SIG-M5 treated with dmso at 0.1 percent for 504 hours (cell line): ENCODE measurements at regions not wholly inside any gene's neighbourhood (a gene's known extent, or its start where the extent isn't known, plus 50 kb on each side); places are given as distances from the start of the nearest gene placed in this dataset.

Experiments
- DNase-seq: peaks from one replicate; lab custom pipeline; 2025; ENCODE audit not compliant: unreplicated experiment; lab: John Stamatoyannopoulos, UW

- DNase-seq: no peak
These were observed 604.5 kb downstream of the FGF9 start for GRCh38 chr13:22275393-22275792.

DNA sequence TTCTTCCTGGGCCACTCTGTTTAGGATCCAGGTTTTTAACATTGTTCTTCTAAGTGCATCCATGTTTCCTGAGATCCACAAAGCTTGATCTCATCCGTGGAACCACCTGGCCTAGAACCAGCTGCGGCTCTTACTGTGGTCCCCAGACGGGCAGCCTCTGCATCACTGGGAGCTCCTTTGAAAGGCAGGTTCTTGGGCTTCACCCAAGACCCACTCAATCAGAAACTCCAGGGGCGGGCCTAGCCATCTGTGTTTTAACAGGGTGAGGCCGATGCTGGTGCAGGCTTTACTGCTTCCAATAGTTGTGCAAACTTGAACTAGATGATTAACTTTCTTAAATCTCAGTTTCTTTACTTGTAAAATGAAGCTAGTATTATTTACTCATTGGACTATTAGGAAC lies 605.7 kb downstream of the FGF9 start:
- DNase-seq: no peak

DNA sequence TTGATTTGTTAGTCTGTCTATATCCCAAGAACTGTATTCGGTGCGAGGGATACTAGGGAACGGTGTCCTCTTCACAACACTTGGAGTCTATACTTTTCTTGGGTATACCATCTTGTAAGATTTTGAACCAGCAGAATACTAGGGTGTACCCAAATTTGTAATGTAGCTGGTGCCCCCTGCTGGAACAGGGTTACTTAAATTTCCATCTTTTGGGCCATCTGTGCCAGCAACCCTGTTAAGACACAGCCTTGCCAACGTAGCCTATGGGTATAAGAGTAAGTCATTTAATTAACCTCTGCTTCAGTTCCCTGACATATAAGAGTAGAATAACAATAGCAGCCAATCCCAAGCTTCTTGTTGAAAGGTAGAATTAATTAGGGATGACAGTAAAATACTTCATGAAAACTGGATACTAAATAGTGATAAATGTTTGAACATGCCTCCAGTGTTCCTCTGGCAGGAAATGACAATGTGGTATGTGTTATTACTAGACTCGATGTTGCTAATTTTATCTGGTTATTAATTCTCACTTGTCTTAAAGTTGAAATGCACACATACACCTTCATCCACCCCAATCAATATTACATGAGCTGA lies 607.6 kb downstream of the FGF9 start:
- DNase-seq: peak; percentile 33

DNA sequence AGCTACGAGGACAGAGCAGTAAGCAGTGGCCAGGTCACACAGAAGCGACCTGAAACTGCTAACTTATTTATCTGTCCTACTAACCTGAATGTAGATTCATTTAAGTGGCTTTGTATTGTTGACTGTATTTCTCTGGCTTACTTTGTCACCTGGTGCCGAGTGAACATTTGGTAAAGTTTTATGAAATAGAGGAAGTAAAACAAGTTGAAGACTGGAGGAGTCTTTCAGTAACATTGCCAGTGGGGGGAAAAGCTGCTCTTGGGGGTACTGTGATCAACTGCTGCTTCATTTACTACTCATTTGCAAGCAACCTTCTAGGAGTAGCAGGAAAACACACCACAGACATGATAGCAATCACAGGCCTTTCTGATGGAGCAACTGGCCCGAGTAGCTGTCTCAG lies 615.0 kb downstream of the FGF9 start:
- DNase-seq: no peak

- no peak for DNase-seq
These were observed 615.5 kb downstream of the FGF9 start for GRCh38 chr13:22286338-22286737.

DNA sequence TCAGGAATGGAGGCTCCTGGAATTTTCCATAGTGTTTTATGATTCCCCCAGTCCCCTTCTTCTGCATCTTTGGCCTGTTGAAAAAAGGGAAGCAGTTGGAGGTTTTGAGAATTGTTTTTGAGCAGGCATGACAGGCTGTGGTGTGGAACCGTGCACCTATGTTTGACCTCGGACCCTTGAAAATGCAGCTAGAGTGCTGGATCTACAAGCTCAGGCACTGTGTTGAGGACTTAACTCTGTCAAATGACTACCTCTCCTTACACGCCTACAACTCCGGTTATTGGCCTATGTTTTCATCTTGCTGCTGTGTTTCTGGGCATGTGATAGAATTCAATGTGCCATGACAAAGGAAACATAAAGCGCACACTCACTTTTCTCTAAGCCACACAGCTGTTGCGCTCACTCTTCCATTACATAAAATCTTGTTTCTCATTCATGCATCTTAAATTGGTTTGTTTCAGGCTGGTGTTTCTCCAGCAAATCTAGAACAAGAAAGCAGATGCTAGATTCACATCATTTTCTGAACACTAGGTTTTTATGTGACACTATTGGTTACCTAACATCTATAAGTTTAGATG lies 616.6 kb downstream of the FGF9 start:
- no peak for DNase-seq

GRCh38 chr13:22288496-22288895 lies 617.6 kb downstream of the FGF9 start:
- DNase-seq: no peak

DNA sequence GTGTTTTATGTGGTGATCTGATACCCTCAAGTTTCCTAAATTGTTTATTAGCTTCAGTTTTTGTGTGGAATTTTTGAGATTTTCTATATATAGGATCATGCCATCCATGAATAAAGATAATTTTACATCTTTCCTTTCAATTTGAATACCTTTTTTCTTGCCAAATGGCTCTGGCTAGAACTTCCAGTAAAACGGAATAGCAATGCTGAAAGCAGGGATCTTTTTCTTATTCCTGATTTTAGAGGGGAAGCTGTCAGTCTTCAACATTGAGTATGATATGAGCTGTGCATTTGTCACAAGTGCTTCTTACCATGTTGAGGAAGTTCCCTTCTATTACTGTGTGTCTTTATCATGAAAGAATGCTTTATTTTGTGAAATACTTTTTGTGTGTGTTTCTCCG lies 618.8 kb downstream of the FGF9 start:
- DNase-seq: no peak

- DNase-seq: no peak
These were observed 627.7 kb downstream of the FGF9 start for GRCh38 chr13:22298530-22298929.

- DNase-seq: no peak
These were observed 641.0 kb downstream of the FGF9 start for GRCh38 chr13:22311734-22312404.

- no peak for DNase-seq
These were observed 641.5 kb downstream of the FGF9 start for GRCh38 chr13:22312405-22312803.

DNA sequence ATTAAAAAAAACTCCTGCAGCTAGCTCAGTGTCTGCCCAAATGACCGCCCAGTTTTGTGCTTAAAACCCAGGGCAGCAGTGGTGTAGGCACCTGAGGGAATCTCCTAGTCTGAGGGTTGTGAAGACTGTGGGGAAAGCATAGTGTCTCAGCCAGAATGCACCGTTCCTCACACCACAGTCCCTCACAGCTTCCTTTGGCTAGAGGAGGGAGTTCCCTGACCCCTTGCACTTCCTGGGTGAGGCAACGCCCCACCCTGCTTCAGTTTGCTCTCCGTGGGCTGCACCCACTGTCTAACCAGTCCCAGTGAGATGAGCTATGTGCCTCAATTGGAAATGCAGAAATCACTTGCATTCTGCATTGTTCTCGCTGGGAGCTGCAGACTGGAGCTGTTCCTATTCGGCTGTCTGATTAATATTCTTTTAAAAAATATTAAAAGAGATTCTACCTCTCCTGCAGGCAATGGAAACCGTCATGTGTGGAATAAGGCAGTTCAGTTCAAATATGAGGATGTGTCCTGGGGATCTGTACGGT lies 645.7 kb downstream of the FGF9 start:
- no peak for DNase-seq

DNA sequence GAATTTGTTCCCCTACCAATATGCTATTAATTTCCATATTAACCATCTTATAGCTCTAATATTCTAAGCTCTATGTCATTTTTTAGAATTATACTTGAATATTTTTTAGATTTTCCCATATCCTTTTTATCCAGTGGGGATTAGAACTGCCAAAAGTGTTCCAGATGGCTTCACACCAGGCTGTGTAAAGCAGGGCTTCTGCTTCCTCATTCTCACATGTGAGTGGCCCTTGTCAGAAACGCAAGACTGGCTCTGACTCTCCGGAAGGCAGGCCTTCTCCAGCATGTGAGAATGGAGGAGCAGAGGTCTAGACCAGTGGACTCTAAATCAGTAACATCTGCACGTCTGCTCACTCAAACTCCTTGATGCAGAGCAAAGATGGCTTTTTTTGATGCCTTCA lies 650.1 kb downstream of the FGF9 start:
- DNase-seq: no peak

GRCh38 chr13:22325761-22326160 lies 654.9 kb downstream of the FGF9 start:
- no peak for DNase-seq

DNA sequence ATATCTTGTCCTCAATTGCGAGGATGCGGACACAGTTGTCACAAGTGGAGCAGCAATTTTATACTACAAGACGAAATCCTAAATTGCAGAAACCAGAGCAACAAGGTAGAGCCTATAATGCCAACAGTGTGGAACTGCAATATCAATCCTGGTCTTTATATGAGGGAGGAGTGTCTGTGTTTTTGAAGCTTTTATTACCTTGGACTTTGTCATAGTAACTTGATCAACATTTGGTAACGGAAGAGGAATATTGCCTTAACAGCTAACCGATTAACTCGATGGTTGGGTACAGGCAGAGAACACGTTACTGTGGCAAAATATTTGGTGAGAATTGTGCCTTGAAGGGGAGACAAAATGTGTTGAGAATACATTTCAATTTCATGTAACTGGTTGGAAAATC lies 661.5 kb downstream of the FGF9 start:
- DNase-seq: no peak

DNA sequence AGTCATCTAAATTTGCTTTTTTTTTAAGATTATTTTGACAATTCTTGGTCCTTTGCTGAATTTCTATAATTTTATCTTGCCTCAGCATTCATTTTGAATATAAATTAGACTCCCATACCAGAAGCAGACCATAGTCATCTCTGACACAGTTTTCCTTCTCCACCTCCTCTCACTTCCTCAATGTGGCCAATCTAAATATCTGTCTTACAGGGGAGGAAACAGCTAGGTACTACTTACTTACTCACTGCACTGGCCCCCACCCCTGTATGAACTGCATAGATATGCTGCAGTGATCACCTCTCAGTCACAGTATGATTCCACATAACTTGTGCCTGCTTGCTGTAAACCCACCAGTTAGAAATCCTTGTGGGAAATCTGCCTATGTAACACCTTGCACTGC lies 665.6 kb downstream of the FGF9 start:
- DNase-seq: no peak

GRCh38 chr13:22357132-22357531 lies 686.3 kb downstream of the FGF9 start:
- DNase-seq: no peak

GRCh38 chr13:22369090-22369489 lies 698.2 kb downstream of the FGF9 start:
- no peak for DNase-seq

DNA sequence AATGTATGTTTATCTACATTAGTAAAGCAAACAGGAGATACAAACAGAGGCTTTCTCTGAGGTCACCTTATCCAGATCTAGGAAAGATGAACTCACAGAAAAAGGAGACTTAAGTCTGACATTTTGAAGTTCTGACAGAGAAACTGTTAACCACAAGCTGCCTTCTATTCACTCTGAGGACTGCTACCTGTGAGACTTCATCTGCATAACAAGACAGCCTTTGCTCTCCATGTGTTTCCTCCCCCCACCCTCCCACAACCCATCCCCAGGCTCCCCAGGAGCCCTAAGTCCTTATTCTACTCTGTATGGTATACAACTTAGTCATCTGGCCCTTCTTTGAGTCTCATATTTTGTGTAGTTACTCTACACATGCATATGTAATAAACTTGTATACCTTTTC lies 699.0 kb downstream of the FGF9 start:
- DNase-seq: no peak

- no peak for DNase-seq
These were observed 701.4 kb downstream of the FGF9 start for GRCh38 chr13:22372261-22372660.

DNA sequence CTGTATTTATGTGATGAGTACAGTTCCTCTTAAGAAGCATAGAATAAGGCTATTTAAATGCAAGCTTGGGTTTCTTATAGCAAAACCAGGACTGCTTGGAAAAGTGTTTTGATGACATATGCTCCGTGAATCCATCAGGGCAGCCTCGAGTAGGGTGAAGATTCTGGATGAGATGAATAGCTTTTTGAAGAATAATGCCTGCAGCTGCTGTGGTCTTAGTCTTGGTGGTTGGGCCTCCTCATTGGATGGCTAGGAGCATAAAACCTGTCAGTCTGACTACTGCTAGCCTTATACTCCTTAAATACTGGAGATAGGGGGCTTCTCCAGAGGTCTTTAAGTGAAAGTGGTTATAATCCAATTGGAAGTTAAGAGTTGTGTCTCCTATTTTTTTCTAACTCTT lies 704.3 kb downstream of the FGF9 start:
- no peak for DNase-seq

DNA sequence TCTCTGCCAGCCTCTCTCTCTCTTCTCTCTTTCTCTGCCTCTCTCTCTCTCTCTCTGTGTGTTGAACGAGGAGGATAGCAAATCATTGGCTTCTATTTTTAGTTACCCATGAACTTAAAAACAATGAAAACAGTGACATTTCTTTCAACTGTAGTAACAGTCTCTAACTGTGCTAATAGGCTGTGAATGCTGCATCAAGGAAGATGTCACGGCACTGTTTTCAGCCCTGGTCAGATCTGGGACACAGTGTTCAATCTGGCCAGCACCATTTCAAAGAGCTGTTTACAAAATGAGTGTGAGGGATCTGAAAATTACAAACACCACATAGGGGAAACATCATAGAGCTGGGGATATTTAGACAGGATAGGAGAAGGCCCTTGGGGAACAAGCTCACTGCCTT lies 717.0 kb downstream of the FGF9 start:
- DNase-seq: no peak
